ENCODE measurements at regions not wholly inside any gene's neighbourhood (a gene's known extent, or its start where the extent isn't known, plus 50 kb on each side); places are given as distances from the start of the nearest gene placed in this dataset.

- TF ChIP-seq, protein P1, sequence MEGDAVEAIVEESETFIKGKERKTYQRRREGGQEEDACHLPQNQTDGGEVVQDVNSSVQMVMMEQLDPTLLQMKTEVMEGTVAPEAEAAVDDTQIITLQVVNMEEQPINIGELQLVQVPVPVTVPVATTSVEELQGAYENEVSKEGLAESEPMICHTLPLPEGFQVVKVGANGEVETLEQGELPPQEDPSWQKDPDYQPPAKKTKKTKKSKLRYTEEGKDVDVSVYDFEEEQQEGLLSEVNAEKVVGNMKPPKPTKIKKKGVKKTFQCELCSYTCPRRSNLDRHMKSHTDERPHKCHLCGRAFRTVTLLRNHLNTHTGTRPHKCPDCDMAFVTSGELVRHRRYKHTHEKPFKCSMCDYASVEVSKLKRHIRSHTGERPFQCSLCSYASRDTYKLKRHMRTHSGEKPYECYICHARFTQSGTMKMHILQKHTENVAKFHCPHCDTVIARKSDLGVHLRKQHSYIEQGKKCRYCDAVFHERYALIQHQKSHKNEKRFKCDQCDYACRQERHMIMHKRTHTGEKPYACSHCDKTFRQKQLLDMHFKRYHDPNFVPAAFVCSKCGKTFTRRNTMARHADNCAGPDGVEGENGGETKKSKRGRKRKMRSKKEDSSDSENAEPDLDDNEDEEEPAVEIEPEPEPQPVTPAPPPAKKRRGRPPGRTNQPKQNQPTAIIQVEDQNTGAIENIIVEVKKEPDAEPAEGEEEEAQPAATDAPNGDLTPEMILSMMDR (conservative IDR thresholded peaks at IDR 0.05), result no peak
- no peak for TF ChIP-seq EZH2 (IDR thresholded peaks at IDR 0.05; ENCODE audit: low read depth)
These were observed 139.7 kb upstream of the CMC1 start for GRCh38 chr3:28101705-28102104.
